Sigmoid colon (tissue), 4 donors: ENCODE measurements at regions not wholly inside any gene's neighbourhood (a gene's known extent, or its start where the extent isn't known, plus 50 kb on each side); places are given as distances from the start of the nearest gene placed in this dataset.

ENCODE experiments used
- POLR2AphosphoS5 ChIP-seq, 4 donors: sonication (generic); formaldehyde crosslinking; IDR thresholded peaks; one replicate each; pipeline ENCODE4 v1.6.1; 2017; ENCODE audit warnings: antibody characterized with exemption in 4 of 4
- TF ChIP-seq, protein P1 (sequence below), 4 experiments: fragments of 450-650 bp in 3 of 4; fragments of 200-600 bp in 1 of 4; IDR thresholded peaks; one replicate each; pipeline ENCODE4 v1.5.1; 2016 to 2019; ENCODE audit warnings: antibody characterized with exemption in 4 of 4, mild to moderate bottlenecking in 3 of 4, moderate library complexity in 2 of 4

DNA sequence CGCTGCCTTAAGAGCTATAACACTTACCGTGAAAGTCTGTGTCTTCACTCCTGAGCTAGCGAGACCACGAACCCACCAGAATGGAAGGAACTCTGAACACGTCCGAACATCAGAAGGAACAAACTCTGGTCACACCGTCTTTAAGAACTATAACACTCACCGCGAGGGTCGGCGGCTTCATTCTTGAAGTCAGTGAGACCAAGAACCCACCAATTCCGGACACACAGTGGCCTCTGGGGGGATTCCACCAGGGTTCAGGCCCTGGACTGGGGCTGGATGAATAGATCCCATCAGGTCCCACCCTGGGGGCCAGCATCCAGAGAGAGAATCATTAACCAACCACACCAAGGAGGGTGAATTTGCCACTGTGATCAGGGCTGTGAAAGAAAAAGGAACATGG lies 55.8 kb upstream of the ATP12A start:
- TF ChIP-seq, protein P1, sequence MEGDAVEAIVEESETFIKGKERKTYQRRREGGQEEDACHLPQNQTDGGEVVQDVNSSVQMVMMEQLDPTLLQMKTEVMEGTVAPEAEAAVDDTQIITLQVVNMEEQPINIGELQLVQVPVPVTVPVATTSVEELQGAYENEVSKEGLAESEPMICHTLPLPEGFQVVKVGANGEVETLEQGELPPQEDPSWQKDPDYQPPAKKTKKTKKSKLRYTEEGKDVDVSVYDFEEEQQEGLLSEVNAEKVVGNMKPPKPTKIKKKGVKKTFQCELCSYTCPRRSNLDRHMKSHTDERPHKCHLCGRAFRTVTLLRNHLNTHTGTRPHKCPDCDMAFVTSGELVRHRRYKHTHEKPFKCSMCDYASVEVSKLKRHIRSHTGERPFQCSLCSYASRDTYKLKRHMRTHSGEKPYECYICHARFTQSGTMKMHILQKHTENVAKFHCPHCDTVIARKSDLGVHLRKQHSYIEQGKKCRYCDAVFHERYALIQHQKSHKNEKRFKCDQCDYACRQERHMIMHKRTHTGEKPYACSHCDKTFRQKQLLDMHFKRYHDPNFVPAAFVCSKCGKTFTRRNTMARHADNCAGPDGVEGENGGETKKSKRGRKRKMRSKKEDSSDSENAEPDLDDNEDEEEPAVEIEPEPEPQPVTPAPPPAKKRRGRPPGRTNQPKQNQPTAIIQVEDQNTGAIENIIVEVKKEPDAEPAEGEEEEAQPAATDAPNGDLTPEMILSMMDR (IDR thresholded peaks at IDR 0.05): no peak
- TF ChIP-seq POLR2AphosphoS5 (IDR thresholded peaks at IDR 0.05): no peak
